H1 (cell line): ENCODE measurements at regions not wholly inside any gene's neighbourhood (a gene's known extent, or its start where the extent isn't known, plus 50 kb on each side); places are given as distances from the start of the nearest gene placed in this dataset.

Source experiments
- CHD1 ChIP-seq: IDR thresholded peaks from 2 replicates; pipeline ENCODE4 v1.6.1; 2012; ENCODE audit warnings: low read depth, low read length, improper control_type of control experiment
- CHD2 ChIP-seq: IDR thresholded peaks from 2 replicates; pipeline ENCODE4 v1.6.1; 2012; ENCODE audit warnings: low read length, improper control_type of control experiment
- CTCF ChIP-seq, 3 experiments: IDR thresholded peaks; 1 replicate in 2 of 3; 2 replicates in 1 of 3; pipeline versions ENCODE4 v1.5.1 to v1.6.1; 2011; ENCODE audit warnings: low read length in 3 of 3, mild to moderate bottlenecking in 3 of 3, inconsistent platforms in 2 of 3, low read depth in 1 of 3, moderate library complexity in 1 of 3; ENCODE audit not compliant: insufficient read depth in 1 of 3; ENCODE audit errors: control extremely low read depth in 1 of 3
- JUND ChIP-seq: IDR thresholded peaks from 2 replicates; pipeline ENCODE4 v1.6.1; 2011; ENCODE audit warnings: mild to moderate bottlenecking, improper control_type of control experiment, low read length
- KDM5A ChIP-seq: fragments of 200-600 bp; IDR thresholded peaks from 2 replicates; pipeline ENCODE4 v1.7.1; 2012; ENCODE audit warnings: mild to moderate bottlenecking, low read length, inconsistent platforms, mixed read lengths
- MAFK ChIP-seq: IDR thresholded peaks from 2 replicates; pipeline ENCODE4 v1.6.1; 2012; ENCODE audit warnings: low read depth, mild to moderate bottlenecking, improper control_type of control experiment, low read length
- MAX ChIP-seq: IDR thresholded peaks from 2 replicates; pipeline ENCODE4 v1.6.1; 2012; ENCODE audit warnings: inconsistent platforms
- POLR2A ChIP-seq, 2 experiments: IDR thresholded peaks; 1 replicate in 1 of 2; 2 replicates in 1 of 2; pipeline ENCODE4 v1.6.1; 2011; ENCODE audit warnings: low read depth in 2 of 2, low read length in 2 of 2, mild to moderate bottlenecking in 2 of 2; ENCODE audit errors: control extremely low read depth in 1 of 2
- RAD21 ChIP-seq, 2 experiments: IDR thresholded peaks in 1 of 2; conservative IDR thresholded peaks in 1 of 2; 2 replicates each; pipeline ENCODE4 v1.6.1; 2011; ENCODE audit warnings: low read depth in 2 of 2, low read length in 2 of 2, improper control_type of control experiment in 1 of 2, inconsistent platforms in 1 of 2, mild to moderate bottlenecking in 1 of 2, moderate library complexity in 1 of 2
- SIN3A ChIP-seq, 2 experiments: IDR thresholded peaks in 1 of 2; conservative IDR thresholded peaks in 1 of 2; 2 replicates each; pipeline ENCODE4 v1.6.1; 2011 to 2012; ENCODE audit warnings: low read length in 2 of 2, improper control_type of control experiment in 1 of 2, low read depth in 1 of 2, mild to moderate bottlenecking in 1 of 2
- SP2 ChIP-seq: IDR thresholded peaks from 2 replicates; pipeline ENCODE4 v1.6.1; 2012; ENCODE audit warnings: mild to moderate bottlenecking, low read length, inconsistent platforms
- SRF ChIP-seq: IDR thresholded peaks from 2 replicates; pipeline ENCODE4 v1.6.1; 2011; ENCODE audit warnings: mild to moderate bottlenecking, low read depth, low read length, moderate library complexity
- SUZ12 ChIP-seq: fragments of 200-600 bp; sonication (generic); IDR thresholded peaks from 2 replicates; pipeline ENCODE4 v1.6.1; 2012; ENCODE audit warnings: mild to moderate bottlenecking, inconsistent platforms, low read length, moderate library complexity, mixed read lengths
- ZNF274 ChIP-seq: IDR thresholded peaks from 2 replicates; pipeline ENCODE4 v1.7.0; 2012; ENCODE audit warnings: low read length, borderline replicate concordance; ENCODE audit errors: extremely low read depth

GRCh38 chr7:32222251-32222900 lies 152.2 kb upstream of the PDE1C start:
- TF ChIP-seq JUND (no peak), POLR2A (IDR thresholded peaks at IDR 0.05; ENCODE audit: control extremely low read depth in 1 of 2, low read depth in 2 of 2, low read length in 2 of 2) (no peak), CTCF (IDR thresholded peaks at IDR 0.05; ENCODE audit: control extremely low read depth in 1 of 3, insufficient read depth in 1 of 3, low read depth in 1 of 3, low read length in 3 of 3) (no peak), MAFK (no peak), SUZ12 (no peak), ZNF274 (no peak), SP2 (no peak), CHD1 (no peak), CHD2 (no peak), RAD21 (IDR thresholded peaks at IDR 0.05 in 1 of 2, conservative IDR thresholded peaks at IDR 0.05 in 1 of 2; ENCODE audit: low read depth in 2 of 2, low read length in 2 of 2) (no peak), MAX (no peak), SIN3A (conservative IDR thresholded peaks at IDR 0.05 in 1 of 2, IDR thresholded peaks at IDR 0.05 in 1 of 2; ENCODE audit: low read depth in 1 of 2, low read length in 2 of 2) (no peak), SRF (no peak), KDM5A (no peak)
